Panc1 (cell line): ENCODE measurements at regions not wholly inside any gene's neighbourhood (a gene's known extent, or its start where the extent isn't known, plus 50 kb on each side); places are given as distances from the start of the nearest gene placed in this dataset.

Experiments used
- ATAC-seq: fragments of 200-7000 bp; cut with Tn5 transposase; 2 replicates; pipeline ENCODE4 v1.9.1; 2020; ENCODE audit warnings: mild to moderate bottlenecking, moderate library complexity
- BruUV-seq: library from RNA; stranded (reverse); fragments of 400-500 nt; replicated peaks from 2 replicates; lab custom pipeline; 2021; lab: Mats Ljungman, UMichigan
- CTCF ChIA-PET: fragments of 300-600 bp; sonication (Branson Sonifier 250); formaldehyde crosslinking; loops from one replicate; lab custom pipeline; 2022; ENCODE audit warnings: antibody characterized with exemption; lab: Charles Lee
- POLR2A ChIA-PET: fragments of 300-600 bp; sonication (Branson Sonifier 250); formaldehyde crosslinking; loops from one replicate; lab custom pipeline; 2022; ENCODE audit warnings: antibody characterized with exemption; lab: Charles Lee
- DNase-seq: peaks from one replicate; pipeline ENCODE4 v3.0.0-alpha.2; 2010; ENCODE audit warnings: low read depth, low spot score
- H3K27ac ChIP-seq: 2 replicates; pipeline ENCODE4 v1.5.1; 2011; ENCODE audit warnings: mild to moderate bottlenecking, low read length, inconsistent platforms
- H3K27me3 ChIP-seq: fragments of 200-500 bp; sonication (Bioruptor generic); 2 replicates; pipeline ENCODE4 v1.6.0; 2014; ENCODE audit warnings: low read length, inconsistent platforms; ENCODE audit not compliant: control insufficient read depth, insufficient read depth
- H3K36me3 ChIP-seq: fragments of 200-500 bp; sonication (Bioruptor generic); 2 replicates; pipeline ENCODE4 v1.5.1; 2014; ENCODE audit warnings: inconsistent platforms, mild to moderate bottlenecking, low read length, moderate library complexity; ENCODE audit not compliant: control insufficient read depth, insufficient read depth
- H3K4me1 ChIP-seq: 2 replicates; pipeline ENCODE4 v1.5.1; 2011; ENCODE audit warnings: inconsistent platforms, mild to moderate bottlenecking, low read length, moderate library complexity; ENCODE audit not compliant: control insufficient read depth, insufficient read depth
- H3K4me3 ChIP-seq, 2 experiments: 2 replicates each; pipeline ENCODE4 v1.5.1; 2011 to 2012; ENCODE audit warnings: low read depth in 2 of 2, low read length in 2 of 2, mild to moderate bottlenecking in 2 of 2, inconsistent platforms in 1 of 2, moderate library complexity in 1 of 2
- H3K9me3 ChIP-seq: fragments of 200-500 bp; sonication (Bioruptor generic); 2 replicates; pipeline ENCODE4 v1.5.1; 2014; ENCODE audit warnings: low read depth, mild to moderate bottlenecking, inconsistent platforms, low read length, moderate library complexity; ENCODE audit not compliant: control insufficient read depth, insufficient read depth
- CTCF ChIP-seq: fragments of 450-650 bp; IDR thresholded peaks from 2 replicates; pipeline ENCODE4 v1.5.1; 2017; ENCODE audit warnings: mild to moderate bottlenecking
- POLR2AphosphoS5 ChIP-seq: IDR thresholded peaks from 2 replicates; pipeline ENCODE4 v1.6.1; 2012; ENCODE audit warnings: mild to moderate bottlenecking, low read depth, low read length, moderate library complexity
- REST ChIP-seq, 2 experiments: IDR thresholded peaks; 2 replicates each; pipeline ENCODE4 v1.6.1; 2011 to 2012; ENCODE audit warnings: low read depth in 2 of 2, control low read depth in 1 of 2, low read length in 1 of 2, mild to moderate bottlenecking in 1 of 2, moderate library complexity in 1 of 2; ENCODE audit not compliant: insufficient read depth in 1 of 2
- SIN3A ChIP-seq: IDR thresholded peaks from 2 replicates; pipeline ENCODE4 v1.6.1; 2012; ENCODE audit warnings: low read depth, mild to moderate bottlenecking, low read length, moderate library complexity, borderline replicate concordance; ENCODE audit not compliant: insufficient read depth
- TCF7L2 ChIP-seq: IDR thresholded peaks from 2 replicates; pipeline ENCODE4 v1.6.1; 2011; ENCODE audit warnings: mild to moderate bottlenecking, low read depth, low read length, inconsistent platforms
- in situ Hi-C: cut with HindIII; loops from 2 replicates; pipeline ENCODE4 v1.10.0; 2016; ENCODE audit warnings: low sequenced_read_pairs, low pct_unique_long_range_greater_than_20kb
- intact Hi-C: fragments of 100-400 bp; cut with micrococcal nuclease; formaldehyde crosslinking; loops from one replicate; pipeline ENCODE4 v1.10.0; 2022; ENCODE audit not compliant: unreplicated experiment

GRCh38 chr16:86651013-86651627, 72.8 kb downstream of the FOXL1 start:
- ChIA-PET CTCF (no interaction called here), POLR2A (no interaction called here)
- ATAC-seq (no peak), DNase-seq (no peak)
- H3K4me3 ChIP-seq, result no peak overlapping the region
- H3K27me3 ChIP-seq, result no peaks in the 10 kb centered on the region
- no peak for TF ChIP-seq SIN3A
- no peak for TF ChIP-seq CTCF
- no peak for TF ChIP-seq POLR2AphosphoS5
- TF ChIP-seq REST (IDR thresholded peaks at IDR 0.05; ENCODE audit: insufficient read depth in 1 of 2, low read depth in 2 of 2, low read length in 1 of 2), result no peak
- TF ChIP-seq TCF7L2, result no peak
- no peaks in the 10 kb centered on the region for H3K36me3 ChIP-seq
- no TSS peak for BruUV-seq
- in situ Hi-C loops, result no loop called here
- no peaks in the 10 kb centered on the region for H3K4me1 ChIP-seq
- intact Hi-C loops, result no loop called here
- no peak overlapping the region for H3K27ac ChIP-seq
- H3K9me3 ChIP-seq, result peaks cover 3% of the 10 kb centered on the region; the same call in 1 of the 2 replicates

GRCh38 chr16:86651823-86652222, 73.5 kb downstream of the FOXL1 start:
- no peak overlapping the region for H3K4me3 ChIP-seq
- intact Hi-C loops (no loop called here), in situ Hi-C loops (no loop called here)
- no peaks in the 10 kb centered on the region for H3K27me3 ChIP-seq
- H3K36me3 ChIP-seq, result no peaks in the 10 kb centered on the region
- no TSS peak for BruUV-seq
- TF ChIP-seq SIN3A (no peak), REST (IDR thresholded peaks at IDR 0.05; ENCODE audit: insufficient read depth in 1 of 2, low read depth in 2 of 2, low read length in 1 of 2) (no peak), POLR2AphosphoS5 (no peak), CTCF (no peak)
- no peak overlapping the region for H3K27ac ChIP-seq
- CTCF ChIA-PET, result no interaction called here
- ATAC-seq, result no peak
- no peaks in the 10 kb centered on the region for H3K4me1 ChIP-seq
- DNase-seq, result no peak
- POLR2A ChIA-PET, result no interaction called here
- peaks cover 3% of the 10 kb centered on the region; the same call in 1 of the 2 replicates for H3K9me3 ChIP-seq
